ENCODE measurements at regions not wholly inside any gene's neighbourhood (a gene's known extent, or its start where the extent isn't known, plus 50 kb on each side); places are given as distances from the start of the nearest gene placed in this dataset.

- no peak for DNase-seq (ENCODE audit: low read depth in 2 of 2)
These were observed 261.7 kb downstream of the ETAA1 start for GRCh38 chr2:67658820-67659219.

GRCh38 chr2:67660015-67660602 is 263.0 kb downstream of the ETAA1 start:
- DNase-seq (ENCODE audit: low read depth in 2 of 2): no peak

GRCh38 chr2:67660871-67661270 is 263.7 kb downstream of the ETAA1 start:
- no peak for DNase-seq (ENCODE audit: low read depth in 2 of 2)

- DNase-seq (ENCODE audit: low read depth in 2 of 2): no peak
These were observed 265.1 kb downstream of the ETAA1 start for GRCh38 chr2:67662222-67662621.

GRCh38 chr2:67663776-67664175 is 266.6 kb downstream of the ETAA1 start:
- no peak for DNase-seq (ENCODE audit: low read depth in 2 of 2)

GRCh38 chr2:67666386-67667053 is 269.4 kb downstream of the ETAA1 start:
- DNase-seq (ENCODE audit: low read depth in 2 of 2): no peak

- DNase-seq (ENCODE audit: low read depth in 2 of 2): no peak
These were observed 270.1 kb downstream of the ETAA1 start for GRCh38 chr2:67667054-67667908.

- no peak for DNase-seq (ENCODE audit: low read depth in 2 of 2)
These were observed 271.4 kb downstream of the ETAA1 start for GRCh38 chr2:67668538-67668937.

- DNase-seq (ENCODE audit: low read depth in 2 of 2): no peak
These were observed 272.0 kb downstream of the ETAA1 start for GRCh38 chr2:67669168-67669567.

- no peak for DNase-seq (ENCODE audit: low read depth in 2 of 2)
These were observed 272.6 kb downstream of the ETAA1 start for GRCh38 chr2:67669766-67670165.

GRCh38 chr2:67670747-67671183 is 273.6 kb downstream of the ETAA1 start:
- DNase-seq (ENCODE audit: low read depth in 2 of 2): no peak

- DNase-seq (ENCODE audit: low read depth in 2 of 2): no peak
These were observed 274.6 kb downstream of the ETAA1 start for GRCh38 chr2:67671464-67672450.

- DNase-seq (ENCODE audit: low read depth in 2 of 2): no peak
These were observed 277.5 kb downstream of the ETAA1 start for GRCh38 chr2:67674668-67675067.

- DNase-seq (ENCODE audit: low read depth in 2 of 2): no peak
These were observed 287.9 kb downstream of the ETAA1 start for GRCh38 chr2:67684991-67685390.

GRCh38 chr2:67686254-67686653 is 289.1 kb downstream of the ETAA1 start:
- no peak for DNase-seq (ENCODE audit: low read depth in 2 of 2)

GRCh38 chr2:67689186-67689585 is 292.1 kb downstream of the ETAA1 start:
- DNase-seq (ENCODE audit: low read depth in 2 of 2): no peak

GRCh38 chr2:67689651-67690050 is 292.5 kb downstream of the ETAA1 start:
- DNase-seq (ENCODE audit: low read depth in 2 of 2): no peak

GRCh38 chr2:67694445-67694844 is 297.3 kb downstream of the ETAA1 start:
- DNase-seq (ENCODE audit: low read depth in 2 of 2): no peak

- no peak for DNase-seq (ENCODE audit: low read depth in 2 of 2)
These were observed 303.9 kb downstream of the ETAA1 start for GRCh38 chr2:67701011-67701410.

GRCh38 chr2:67702284-67702683 is 305.2 kb downstream of the ETAA1 start:
- DNase-seq (ENCODE audit: low read depth in 2 of 2): no peak

- no peak for DNase-seq (ENCODE audit: low read depth in 2 of 2)
These were observed 305.8 kb downstream of the ETAA1 start for GRCh38 chr2:67702937-67703336.

GRCh38 chr2:67706082-67706481 is 308.9 kb downstream of the ETAA1 start:
- DNase-seq (ENCODE audit: low read depth in 2 of 2): no peak
